ENCODE measurements at regions not wholly inside any gene's neighbourhood (a gene's known extent, or its start where the extent isn't known, plus 50 kb on each side); places are given as distances from the start of the nearest gene placed in this dataset.
"Not testable (repeated sequence)": the region's sequence is repeated elsewhere in the genome, so short reads cannot be mapped to it uniquely, and the experiment has no call there.

DNA sequence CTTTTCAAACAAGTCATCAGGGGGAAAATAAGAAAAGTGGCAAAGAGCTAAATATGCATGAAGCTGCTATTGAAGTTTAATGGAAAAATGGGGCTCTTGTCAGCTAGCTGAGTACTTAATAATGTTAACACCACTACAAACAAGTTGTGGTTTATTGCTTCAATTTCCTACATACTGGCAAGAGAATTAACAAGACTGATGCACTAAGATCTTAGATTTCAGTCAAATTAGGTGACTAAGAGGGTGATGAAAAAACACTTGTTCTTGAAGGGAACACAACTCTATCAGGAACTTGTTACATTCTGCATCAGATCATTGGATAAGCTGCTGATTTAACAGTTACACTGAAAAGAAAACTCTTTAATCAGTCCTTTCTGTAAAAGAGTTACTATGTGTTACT, 234.6 kb upstream of the AFF2 start:
- no peak for DNase-seq (ENCODE audit: low read depth)

DNA sequence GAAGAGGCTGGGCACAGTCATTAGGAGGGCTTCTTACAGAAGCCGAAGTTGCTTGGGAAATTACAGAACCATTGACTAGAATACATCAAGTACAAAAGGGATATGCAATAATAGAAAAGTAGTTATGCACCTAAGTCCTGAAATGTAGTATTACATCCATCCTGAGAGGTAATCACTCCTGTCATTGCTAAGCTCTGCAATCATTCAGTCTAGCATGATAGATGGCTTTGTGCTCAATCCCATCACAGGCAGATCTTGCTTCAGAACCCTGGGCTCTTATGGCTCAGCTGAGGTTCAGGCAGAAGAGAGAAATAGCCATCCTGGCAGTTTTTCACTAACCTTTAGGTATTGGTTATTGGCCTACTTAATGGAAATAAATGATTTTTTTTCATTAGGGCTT, 231.7 kb upstream of the AFF2 start:
- no peak for DNase-seq (ENCODE audit: low read depth)

DNA sequence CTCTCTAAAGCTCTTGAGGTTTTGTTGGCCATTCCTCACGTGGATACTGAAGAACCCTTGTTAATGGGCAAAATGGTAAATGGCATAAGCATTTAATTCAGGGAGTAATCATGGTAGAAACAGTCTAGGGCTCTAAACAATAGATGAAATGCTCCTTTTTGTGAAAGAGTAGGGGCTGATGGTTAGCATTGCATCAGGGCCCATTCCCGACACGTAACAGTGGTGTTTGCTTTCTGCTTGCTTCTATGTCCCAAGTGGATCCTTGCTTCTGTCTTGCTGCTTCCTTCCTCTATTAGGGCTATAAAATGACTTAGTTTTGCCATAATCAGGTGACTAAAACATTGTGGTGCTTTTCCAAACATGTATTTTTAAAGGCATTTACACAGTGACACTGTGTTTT, 230.9 kb upstream of the AFF2 start:
- no peak for DNase-seq (ENCODE audit: low read depth)

DNA sequence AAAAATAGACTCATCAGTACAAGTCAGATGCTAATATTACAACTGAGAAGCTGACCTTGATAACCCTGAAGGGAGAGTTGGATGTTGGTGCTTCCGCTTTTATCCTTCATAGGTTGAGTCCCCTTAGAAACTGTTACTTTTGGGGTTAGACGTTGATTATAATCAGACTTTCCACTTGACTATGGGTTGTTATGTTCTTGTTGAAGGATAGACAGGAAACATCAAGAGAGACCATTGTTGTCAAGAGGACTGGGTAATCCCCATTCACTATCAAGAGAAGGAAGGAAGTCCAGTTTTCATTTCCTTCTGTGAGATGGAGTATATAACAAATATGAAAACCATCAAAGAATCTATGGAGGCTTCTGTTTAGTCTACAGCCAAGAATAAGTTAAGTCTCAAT, 229.9 kb upstream of the AFF2 start:
- no peak for DNase-seq (ENCODE audit: low read depth)

DNA sequence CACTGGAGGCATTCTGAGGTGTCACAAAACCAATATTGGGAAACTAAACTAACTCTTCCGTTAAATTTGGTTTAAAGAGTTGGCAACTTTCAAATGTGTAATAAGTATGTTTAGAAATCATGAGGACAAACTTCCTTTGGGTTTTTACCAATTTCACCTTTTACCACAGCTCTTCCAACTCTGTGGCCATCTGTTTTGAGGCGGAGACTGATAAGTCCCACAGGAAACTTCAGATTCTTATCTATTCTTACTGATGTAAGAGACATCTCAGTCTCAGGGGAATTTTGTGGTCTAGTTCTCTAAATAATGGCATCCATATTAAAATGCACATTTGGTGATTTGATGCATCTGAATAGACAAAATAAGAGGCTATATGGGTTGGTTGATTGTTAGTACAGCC, 229.2 kb upstream of the AFF2 start:
- DNase-seq (ENCODE audit: low read depth), result no peak

DNA sequence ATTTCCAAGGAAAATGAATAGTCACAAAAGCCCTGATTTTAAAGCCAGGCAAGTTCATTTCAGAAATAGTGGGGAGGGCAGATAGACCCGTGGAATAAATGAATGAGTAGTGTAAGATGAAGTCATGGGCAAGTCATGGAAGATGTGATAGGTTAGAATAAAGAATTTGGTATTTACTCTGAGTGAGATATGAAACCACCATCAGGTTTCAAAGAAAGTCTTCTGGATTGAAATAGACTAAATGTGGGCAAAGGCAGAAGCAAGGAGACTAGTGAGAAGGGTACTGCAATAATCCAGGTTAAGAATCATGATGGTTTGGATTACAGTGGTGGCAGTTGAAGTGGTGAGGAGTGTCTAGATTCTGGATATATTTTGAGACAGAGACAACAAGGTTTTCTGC, 218.5 kb upstream of the AFF2 start:
- no peak for DNase-seq (ENCODE audit: low read depth)

DNA sequence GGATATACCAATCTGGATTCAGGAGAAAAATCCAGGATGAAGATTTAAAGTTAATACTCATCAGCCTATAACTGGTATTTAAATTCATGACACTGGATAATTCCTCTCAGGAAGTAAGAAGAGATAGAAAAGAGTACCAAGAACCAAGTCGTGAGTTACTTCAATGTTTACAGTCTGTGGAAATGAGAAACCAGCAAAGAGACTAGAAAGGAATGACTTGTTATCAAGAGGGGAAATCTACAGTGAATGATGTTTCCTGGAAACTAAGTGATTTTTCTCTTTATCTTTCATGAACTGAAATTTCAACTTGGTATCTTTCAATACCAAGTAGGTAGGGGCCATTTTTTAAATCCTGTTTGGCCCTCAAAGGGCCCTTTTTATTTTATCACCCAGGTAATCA, 217.9 kb upstream of the AFF2 start:
- no peak for DNase-seq (ENCODE audit: low read depth)

DNA sequence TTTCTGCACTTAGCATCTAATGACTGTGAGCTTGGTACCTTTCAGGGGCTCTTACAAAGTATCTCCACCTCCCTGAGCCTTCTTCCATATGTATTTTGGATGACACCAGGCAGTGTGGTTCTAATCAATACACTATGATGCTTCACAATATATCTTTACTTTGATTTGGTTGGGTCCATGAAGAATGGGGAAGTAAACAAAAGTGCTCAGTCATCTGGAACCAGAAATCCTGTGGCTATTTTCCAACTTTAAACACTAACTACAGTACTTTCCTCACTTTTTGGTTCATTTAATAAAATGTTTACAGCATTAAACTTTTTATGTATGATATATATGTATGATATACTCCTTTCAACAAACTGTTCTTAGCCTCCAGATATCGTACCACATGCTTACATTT, 216.4 kb upstream of the AFF2 start:
- no peak for DNase-seq (ENCODE audit: low read depth)

DNA sequence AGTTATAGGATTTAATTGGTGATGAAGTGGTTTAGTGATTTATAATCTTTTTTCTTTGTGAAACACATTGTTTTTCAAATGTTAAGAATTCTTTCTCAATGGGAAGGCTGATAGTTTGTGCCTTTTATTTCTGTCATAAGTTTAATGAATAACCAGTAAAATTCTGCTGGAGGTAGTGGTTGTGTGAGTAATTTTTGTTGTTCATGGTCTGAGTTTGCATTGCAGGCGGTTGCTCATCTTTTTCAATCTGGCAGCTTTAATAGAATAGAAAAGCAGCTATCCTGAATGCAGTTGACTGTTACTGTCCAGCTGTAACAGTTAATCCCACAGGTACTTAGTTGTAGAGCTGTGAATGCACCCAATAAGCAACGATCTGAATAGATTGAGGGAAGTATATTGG, 215.6 kb upstream of the AFF2 start:
- peak; percentile 48 for DNase-seq (ENCODE audit: low read depth)

DNA sequence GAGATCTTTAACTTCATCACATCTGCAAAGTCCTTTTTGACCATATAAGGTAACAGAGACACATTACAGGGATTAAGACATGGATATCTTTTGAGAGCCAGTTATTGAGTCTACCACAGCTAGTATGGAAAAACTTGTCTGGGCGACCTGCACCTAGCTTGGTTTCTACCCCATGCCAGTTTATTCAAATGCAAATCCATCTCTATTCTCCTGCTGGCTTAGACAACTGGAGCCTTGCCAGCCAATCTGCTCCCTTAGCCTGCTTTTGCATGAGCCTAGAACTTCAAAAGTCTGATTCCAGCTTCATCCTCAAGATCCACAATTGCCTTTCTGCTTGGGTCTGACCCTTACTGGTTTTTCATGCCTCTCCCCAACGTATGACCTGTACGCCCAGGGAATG, 212.0 kb upstream of the AFF2 start:
- DNase-seq (ENCODE audit: low read depth), result no peak

DNA sequence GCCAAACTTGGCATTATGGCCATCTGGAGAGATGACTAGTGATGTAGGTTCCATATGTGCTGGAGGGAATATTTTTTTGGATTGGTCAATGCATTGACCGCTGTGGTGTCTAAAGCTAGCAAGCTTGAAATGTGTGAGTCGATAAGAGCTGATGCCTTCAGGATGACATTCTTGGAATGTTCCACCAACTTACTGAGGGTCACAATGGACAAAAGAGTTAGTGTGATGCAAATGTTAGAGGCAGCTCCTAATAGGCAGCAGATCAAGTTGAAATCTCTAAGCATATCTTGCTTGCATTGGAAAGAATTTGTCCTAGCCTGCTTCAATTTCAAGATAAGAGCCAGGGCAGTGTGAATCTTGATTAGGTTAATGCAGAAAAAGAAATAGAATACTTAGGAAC, 210.4 kb upstream of the AFF2 start:
- no peak for DNase-seq (ENCODE audit: low read depth)

DNA sequence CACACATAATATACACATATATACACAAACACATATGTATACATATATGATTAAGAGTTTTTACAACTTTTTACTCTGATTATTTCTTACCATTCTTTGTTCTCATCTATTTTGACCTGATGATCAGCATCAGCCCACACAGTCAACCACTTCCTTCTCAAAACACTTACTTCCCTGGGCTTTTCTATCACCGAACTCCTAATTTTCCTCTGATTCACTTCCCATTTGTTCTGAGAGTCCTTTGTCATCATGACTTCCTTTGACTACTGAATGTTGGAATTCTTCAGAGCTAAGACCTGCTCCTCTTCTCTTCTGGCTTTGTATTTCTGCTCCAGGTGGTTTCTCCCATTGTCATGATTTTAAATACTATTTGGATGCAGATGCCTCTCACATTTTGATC, 209.5 kb upstream of the AFF2 start:
- DNase-seq (ENCODE audit: low read depth), result no peak

DNA sequence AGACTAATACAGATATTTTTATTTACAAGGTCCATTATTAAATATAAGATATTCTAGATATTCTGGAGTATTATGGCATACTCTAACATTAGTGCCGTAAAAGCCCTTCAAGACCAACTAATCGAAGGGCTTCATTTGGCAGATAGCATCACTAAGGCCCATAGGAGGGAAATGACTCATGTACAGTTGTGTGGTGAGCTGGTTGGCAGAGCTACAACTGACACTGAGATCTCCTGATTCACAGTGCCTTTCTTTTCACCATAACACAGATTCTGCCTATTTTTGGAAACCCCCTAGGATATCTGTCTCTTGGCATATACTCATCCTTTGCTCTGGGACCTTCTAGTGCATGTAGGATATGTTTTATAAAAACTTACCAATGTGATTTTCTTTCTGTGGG, 201.7 kb upstream of the AFF2 start:
- peak; percentile 9 for DNase-seq (ENCODE audit: low read depth)

DNA sequence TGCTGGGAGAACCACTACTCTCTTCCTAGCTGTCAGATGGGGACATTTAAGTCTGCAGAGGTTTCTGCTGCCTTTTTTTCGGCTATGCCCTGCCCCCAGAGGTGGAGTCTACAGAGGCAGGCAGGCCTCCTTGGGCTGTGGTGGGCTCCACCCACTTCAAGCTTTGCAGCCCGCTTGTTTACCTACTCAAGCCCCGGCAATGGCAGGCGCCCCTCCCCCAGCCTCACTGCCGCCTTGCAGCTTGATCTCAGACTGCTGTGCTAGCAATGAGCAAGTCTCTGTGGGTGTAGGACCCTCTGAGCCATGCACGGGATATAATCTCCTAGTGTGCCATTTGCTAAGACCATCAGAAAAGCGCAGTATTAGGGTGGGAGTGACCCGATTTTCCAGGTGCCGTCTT, 195.2 kb upstream of the AFF2 start:
- not testable (repeated sequence) for DNase-seq (ENCODE audit: low read depth)

DNA sequence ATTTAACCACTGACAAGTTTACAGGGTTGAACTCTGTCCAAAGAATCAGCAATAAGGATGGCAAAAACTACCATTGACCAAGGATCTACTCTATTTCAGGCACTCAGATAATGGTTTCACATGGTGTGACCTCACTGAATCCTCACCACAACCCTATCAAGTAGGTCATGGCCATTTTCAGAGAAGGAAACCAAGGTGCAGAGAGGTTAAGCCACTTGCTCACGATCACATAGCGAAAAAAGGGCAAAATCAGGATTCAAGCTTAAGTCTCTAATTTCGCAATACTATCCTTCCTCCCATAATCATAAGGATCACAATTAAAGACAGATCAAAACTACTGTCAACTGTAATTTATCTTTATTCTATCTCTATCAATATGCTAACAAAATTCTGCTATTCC, 191.0 kb upstream of the AFF2 start:
- no peak for DNase-seq (ENCODE audit: low read depth)

DNA sequence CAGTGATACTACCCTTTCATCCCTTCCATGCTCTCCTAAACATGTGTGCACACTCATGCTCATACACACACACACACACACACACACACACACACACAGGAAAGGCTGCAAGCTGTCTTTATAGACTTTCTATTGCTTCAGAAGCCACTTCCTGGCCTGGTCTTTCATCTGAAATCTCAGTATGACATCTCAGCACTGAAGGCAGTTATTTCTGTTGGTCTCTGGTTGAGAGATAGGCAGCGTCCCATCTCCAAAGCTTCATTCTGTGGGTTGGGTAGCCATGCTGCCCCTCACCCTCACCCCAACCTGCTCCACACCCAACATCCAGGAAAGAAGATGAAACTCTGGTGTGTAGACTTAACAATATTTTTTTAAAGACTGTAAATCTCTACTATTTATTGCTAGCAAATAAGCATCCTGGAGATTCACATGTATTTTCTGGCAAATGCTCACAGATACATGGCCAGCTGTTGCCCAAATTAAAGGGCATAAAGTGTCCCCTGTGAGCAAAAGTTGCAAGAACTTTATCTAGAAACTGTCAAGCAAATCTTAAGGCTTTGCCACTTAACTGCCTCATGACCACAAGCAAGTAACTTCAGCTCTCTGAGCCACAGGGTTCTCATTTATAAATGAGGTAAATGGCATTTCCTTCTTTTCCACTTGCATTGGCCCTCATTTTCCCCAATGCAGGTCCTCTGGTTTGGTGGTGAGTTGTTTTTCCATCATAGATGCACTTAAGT, 189.8 kb upstream of the AFF2 start:
- DNase-seq (ENCODE audit: low read depth), result no peak

DNA sequence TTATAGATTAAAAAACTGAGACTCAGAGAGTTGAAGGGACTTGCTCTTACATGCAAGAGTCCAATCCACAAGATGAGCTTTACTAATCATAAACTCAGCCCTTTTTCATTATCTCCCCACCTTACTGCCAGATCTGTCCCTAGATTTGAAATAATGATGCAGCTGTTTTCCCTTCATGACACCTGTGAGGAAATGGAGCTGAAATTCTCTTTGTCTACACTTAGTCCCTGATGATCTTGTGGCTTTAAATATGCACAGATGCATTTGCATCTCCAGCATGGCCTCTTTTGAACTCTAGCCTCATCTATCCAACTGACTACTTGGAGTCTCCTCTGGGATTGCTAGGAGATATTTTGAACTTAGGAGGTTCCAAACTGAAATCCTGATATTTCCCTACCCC, 188.9 kb upstream of the AFF2 start:
- DNase-seq (ENCODE audit: low read depth), result no peak

DNA sequence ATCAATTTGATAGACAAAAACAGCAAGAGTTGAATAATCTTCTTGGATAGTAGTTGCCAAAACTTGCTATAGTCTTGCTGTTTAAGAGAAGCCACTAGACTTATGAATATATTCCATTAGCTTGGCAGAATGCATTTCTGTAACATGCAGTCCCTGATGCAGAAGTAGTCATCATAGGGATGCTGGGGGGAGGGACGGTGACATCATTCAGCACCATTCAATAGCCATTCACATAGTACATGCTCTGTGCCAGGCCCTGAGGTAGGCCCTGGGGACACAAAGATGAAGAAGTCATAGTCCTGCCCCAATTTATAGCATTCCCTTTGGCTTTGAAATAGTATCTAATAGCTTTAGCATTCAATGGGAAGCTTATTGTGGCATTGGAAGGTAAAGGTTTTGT, 185.5 kb upstream of the AFF2 start:
- no peak for DNase-seq (ENCODE audit: low read depth)

DNA sequence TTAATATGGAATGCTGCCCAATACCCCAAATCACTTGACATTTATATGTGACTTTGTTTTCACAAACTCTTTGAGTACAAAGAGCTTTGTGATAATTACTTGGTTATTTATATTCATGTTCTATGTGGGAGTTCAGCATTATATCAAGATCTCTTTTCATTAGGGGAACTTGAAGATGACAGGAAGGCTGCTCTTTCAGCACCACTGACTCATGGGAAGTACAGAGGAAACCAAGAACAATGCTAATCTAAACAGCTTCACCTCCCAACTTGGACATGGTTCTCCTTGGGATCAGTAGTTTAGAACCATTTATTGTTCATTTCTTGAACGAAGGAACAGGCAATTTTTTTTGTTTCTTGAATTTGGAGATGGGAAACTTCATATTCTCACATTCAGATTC, 184.0 kb upstream of the AFF2 start:
- DNase-seq (ENCODE audit: low read depth), result no peak

DNA sequence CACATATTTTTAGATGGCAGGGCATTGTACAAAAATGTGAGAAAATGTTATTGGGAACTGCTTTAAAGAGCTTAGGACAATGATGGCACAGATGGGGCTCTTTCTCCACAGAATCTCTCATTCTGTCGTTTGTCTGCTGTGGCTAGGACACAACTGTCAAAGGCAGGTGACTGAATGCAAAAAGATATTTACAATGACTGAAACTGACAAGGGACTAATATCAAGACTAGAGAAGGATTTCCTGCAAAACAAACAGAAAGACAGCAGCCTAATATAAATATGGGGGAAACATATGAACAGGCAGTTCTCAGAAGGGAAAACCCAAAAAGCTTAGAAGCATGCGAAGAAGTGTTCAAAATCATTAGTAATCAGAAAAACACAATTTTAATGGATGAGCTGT, 177.5 kb upstream of the AFF2 start:
- DNase-seq (ENCODE audit: low read depth), result no peak

DNA sequence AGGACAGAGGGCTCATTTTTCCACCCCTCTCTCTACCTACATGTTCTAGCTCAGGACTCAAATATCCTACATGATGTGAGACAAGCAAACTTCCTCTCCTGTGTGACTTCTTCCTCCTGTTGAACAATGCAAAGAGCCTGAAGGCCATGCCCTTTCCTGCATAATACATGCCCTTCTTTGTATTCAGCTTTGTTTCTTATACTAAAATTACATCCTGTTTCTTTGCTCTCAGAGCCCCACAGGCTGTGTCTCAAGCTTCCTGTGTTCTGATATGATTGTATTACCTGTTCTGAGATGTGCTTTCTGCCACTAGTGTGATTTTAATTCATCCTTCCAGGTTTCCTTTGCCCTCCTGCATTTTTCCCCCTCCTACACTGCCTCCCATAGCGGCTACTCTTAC, 166.4 kb upstream of the AFF2 start:
- DNase-seq (ENCODE audit: low read depth), result no peak

DNA sequence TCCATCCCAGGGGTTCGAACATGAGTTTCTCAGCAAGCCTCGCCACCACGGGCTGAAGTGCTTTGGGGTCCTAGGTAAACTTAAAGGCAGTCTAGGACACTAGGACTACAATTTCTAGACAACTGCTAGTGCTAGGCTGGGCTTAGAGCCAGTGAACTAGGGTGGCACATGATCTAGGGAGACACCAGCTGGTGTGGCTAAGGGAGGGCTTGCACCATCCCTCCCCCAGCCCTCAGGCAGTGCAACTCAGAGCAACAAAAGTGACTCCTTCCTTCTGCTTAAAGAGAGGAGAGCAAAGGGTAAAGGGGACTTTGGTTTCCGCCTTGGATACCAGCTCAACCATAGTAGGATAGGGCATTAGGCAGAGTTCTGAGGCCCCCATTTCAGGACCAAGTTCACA, 162.5 kb upstream of the AFF2 start:
- DNase-seq (ENCODE audit: low read depth), result no peak

DNA sequence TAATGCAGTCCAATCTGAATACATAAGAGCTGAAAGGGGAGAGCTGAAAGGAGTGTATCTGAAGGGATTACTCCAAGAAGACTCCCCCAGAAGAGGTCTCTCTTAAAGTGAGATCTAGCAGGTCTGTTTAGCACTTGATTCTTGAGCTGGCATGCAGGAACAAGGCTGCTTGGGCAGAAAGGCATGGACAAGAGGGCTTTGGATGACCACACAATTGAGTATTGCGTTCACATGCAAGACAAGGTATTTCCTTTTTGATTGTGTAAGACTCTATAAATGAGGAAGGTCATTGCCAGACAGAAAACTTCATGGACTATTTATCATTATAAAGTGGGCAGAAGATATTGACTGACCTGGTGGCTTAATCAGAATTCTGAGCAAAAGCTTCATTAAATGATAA, 145.5 kb upstream of the AFF2 start:
- DNase-seq (ENCODE audit: low read depth), result peak; percentile 11

DNA sequence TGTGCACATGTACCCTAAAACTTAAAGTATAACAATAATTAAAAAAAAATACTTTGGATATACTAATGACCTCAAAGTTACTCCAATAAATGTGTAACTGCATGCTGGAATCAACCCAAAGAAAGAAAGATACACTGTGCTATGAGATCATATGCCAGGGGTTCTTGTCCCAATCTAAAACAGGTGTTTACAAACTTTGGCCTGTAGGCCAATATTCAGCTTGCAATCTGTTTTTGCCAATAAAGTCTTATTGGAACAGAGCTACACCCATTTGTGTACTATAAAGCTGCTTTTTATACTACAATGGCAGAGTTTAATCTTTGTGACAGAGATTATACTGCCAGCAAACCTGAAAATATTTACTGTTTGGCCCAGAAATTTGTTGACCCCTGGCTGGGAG, 138.8 kb upstream of the AFF2 start:
- DNase-seq (ENCODE audit: low read depth), result no peak
